GM12864 (cell line): ENCODE measurements at regions not wholly inside any gene's neighbourhood (a gene's known extent, or its start where the extent isn't known, plus 50 kb on each side); places are given as distances from the start of the nearest gene placed in this dataset.

ENCODE experiments used
- DNase-seq: peaks from one replicate; pipeline ENCODE4 v3.0.0-alpha.2; 2011; ENCODE audit warnings: low read depth
- H3K4me3 ChIP-seq: 2 replicates; pipeline ENCODE4 v1.5.1; 2011; ENCODE audit warnings: mild to moderate bottlenecking, low read depth, low read length, control low read depth
- TF ChIP-seq, protein P1 (sequence below): IDR thresholded peaks from 2 replicates; pipeline ENCODE4 v1.5.1; 2011; ENCODE audit warnings: low read depth, mild to moderate bottlenecking, moderate library complexity, low read length, control low read depth, inconsistent platforms; ENCODE audit errors: missing control alignments

DNA sequence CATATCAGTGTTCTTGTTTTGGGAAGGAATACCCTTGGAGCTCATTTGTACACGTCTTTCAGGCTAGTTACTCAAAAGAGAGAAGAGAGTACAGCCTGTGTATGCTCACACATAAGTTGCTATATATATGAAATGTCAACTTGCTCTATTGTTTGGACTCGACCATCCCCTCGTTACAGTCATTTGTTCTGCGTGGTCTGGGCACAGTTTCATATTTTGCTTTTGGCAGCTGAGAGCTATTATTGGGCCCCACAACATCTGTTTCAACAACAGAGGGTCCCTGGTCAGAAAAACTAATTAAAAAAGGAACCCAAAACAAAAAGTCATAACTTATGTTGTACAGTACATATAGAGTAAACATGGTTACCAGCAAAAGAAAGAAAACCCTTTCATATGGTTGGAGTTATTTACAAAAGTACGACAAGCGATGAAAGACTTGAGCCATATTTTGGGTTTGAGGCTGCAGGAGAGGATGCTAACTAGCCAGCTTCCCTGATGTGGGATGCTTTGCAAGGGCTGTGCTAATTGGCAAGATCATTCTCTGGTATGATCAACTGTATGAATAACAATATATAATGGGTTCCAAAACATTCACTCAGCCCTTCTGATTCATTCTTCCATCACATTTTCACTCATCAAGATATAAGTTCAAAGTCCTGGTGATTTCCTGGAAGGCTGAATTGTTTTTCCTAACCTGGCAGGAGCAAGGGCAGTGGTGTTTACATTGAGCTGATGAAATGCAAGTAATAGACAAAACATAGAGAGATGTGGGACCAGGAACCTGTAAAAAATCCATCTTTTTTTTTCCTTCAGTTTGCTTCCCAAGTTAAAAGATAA lies 137.9 kb downstream of the RPS12 start:
- TF ChIP-seq, protein P1, sequence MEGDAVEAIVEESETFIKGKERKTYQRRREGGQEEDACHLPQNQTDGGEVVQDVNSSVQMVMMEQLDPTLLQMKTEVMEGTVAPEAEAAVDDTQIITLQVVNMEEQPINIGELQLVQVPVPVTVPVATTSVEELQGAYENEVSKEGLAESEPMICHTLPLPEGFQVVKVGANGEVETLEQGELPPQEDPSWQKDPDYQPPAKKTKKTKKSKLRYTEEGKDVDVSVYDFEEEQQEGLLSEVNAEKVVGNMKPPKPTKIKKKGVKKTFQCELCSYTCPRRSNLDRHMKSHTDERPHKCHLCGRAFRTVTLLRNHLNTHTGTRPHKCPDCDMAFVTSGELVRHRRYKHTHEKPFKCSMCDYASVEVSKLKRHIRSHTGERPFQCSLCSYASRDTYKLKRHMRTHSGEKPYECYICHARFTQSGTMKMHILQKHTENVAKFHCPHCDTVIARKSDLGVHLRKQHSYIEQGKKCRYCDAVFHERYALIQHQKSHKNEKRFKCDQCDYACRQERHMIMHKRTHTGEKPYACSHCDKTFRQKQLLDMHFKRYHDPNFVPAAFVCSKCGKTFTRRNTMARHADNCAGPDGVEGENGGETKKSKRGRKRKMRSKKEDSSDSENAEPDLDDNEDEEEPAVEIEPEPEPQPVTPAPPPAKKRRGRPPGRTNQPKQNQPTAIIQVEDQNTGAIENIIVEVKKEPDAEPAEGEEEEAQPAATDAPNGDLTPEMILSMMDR: no peak

DNA sequence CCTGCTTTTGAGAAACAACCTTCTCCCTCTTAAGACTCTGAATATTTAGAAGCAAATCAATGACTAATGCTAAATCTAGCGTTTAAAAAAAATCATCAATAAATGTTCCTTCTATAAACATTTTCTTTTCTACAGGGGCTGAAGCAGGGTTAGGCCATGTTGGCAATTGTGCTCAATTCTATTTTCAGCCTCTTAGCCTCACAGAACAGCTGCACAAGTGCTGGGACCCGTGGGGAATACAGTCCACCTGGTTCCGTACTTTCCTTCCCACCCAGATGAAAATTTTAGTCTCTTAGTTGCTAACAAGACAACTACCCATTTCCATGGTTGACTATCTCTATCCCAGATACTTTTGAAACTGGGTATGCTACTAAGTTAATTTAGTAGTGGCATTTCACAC lies 138.6 kb downstream of the RPS12 start:
- DNase-seq: no peak
- TF ChIP-seq, protein P1: no peak
- no peak overlapping the region for H3K4me3 ChIP-seq

More for the DNA sequence above, 137.9 kb downstream of the RPS12 start:
- no peak overlapping the region for H3K4me3 ChIP-seq
- DNase-seq: no peak

DNA sequence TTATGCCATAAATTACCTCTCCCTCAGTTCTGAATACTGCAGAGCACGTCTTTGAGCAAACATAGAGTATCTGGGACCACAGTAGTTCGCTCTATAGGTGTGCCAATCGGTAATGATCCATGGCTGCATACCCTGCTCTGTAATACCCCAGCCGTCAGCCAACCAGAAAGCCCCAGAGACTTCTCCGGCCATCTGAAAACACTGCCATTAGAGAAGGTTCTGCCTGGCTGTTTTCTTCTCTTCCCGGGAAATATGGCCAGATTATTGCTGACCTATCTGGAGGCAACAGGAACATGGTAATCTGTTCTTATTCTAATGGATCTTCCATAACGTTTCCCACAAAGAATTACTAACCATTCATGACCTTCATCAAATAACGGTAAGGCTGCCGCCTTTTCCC lies 139.9 kb downstream of the RPS12 start:
- no peak for DNase-seq
- TF ChIP-seq, protein P1: no peak
- no peak overlapping the region for H3K4me3 ChIP-seq

DNA sequence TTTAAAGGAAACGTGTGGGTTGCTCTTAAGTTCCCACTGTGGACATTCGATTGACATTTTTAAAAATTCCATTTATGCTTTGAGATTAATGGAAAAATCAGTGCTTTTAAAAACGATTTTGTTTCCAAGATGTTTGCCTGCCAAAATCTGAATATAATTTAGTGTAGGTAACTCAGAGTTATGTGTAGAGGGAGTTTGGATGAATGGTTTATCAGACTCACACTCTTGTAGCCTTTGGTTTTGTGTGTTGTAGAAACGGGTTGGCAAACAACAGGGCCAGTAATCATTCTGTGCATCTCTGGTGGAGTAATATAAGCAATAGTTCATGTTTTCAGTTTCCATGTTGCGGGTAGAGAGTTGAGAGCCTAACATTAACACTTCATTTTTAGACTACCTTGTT lies 140.6 kb downstream of the RPS12 start:
- no peak overlapping the region for H3K4me3 ChIP-seq
- TF ChIP-seq, protein P1: no peak
- no peak for DNase-seq

DNA sequence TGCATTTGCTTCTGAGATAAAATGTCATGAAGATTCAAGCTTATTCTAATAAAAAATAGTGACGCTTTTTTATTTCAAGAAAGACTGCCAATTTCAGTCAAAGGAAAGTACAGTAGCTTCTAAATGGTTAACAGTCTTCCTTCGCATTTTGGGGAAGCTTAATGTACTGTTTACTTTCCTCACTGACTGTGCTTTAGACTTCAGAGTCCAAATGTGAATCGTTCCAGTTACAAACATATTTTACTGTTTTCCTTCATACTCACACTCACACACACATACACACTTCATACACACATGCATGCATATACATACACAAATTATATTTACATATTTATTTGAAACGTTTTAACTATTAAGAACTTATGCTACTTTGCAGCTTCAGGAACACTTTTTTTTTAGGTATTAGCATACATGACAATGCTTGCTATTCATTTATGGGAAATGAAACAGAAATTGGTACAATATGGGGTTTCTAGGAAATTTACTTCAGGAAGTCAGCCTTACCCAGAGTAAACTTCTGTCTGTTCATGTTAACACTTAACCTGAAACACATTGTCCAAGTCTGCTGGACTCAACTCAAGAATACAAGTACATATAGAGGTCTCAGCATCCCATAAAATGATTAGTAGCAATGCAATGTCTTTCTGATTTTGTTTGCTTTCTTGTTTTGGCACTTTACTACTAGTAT lies 145.4 kb downstream of the RPS12 start:
- DNase-seq: no peak
- TF ChIP-seq, protein P1: no peak
- no peak overlapping the region for H3K4me3 ChIP-seq

DNA sequence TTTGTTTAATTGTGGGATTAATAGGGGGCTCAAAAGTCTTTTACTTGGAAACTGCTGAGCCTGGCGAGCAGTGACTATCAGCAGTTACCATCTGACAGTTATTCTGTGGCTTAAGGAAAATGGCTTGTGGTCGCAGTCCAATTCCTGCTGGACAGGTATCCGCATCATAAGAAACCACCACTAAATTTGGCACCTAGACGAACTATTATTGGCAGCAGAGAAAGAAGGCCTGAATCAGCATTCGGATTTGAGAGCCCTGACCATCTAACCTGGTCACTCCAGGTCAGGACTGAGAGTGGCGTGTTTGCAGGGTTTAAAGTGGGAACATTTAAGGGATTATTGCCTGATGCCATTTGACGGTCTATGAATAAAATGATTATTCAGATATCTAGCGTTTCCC lies 146.4 kb downstream of the RPS12 start:
- TF ChIP-seq, protein P1: no peak
- no peak overlapping the region for H3K4me3 ChIP-seq
- DNase-seq: no peak
